ENCODE measurements at regions not wholly inside any gene's neighbourhood (a gene's known extent, or its start where the extent isn't known, plus 50 kb on each side); places are given as distances from the start of the nearest gene placed in this dataset.

- TF ChIP-seq CTCF (IDR thresholded peaks at IDR 0.05) (no peak), POLR2A (IDR thresholded peaks at IDR 0.05) (no peak)
Observed at GRCh38 chr13:61777899-61778298, 362.2 kb upstream of the PCDH20 start.
